PC-9 (cell line): ENCODE measurements at regions not wholly inside any gene's neighbourhood (a gene's known extent, or its start where the extent isn't known, plus 50 kb on each side); places are given as distances from the start of the nearest gene placed in this dataset.
A peak's percentile ranks its signal among the peaks of the same experiment; 100 is the strongest.

Source experiments
- EZH2 ChIP-seq: fragments of 200-600 bp; sonication (generic); IDR thresholded peaks from 2 replicates; pipeline ENCODE4 v1.8.0; 2017; ENCODE audit warnings: antibody characterized with exemption, low read depth
- TF ChIP-seq, protein P1 (sequence below): fragments of 200-600 bp; sonication (generic); conservative IDR thresholded peaks from 2 replicates; pipeline ENCODE4 v1.6.1; 2017; ENCODE audit warnings: mixed run types, antibody characterized with exemption, mild to moderate bottlenecking, moderate library complexity

- no peak for TF ChIP-seq EZH2
- TF ChIP-seq, protein P1, sequence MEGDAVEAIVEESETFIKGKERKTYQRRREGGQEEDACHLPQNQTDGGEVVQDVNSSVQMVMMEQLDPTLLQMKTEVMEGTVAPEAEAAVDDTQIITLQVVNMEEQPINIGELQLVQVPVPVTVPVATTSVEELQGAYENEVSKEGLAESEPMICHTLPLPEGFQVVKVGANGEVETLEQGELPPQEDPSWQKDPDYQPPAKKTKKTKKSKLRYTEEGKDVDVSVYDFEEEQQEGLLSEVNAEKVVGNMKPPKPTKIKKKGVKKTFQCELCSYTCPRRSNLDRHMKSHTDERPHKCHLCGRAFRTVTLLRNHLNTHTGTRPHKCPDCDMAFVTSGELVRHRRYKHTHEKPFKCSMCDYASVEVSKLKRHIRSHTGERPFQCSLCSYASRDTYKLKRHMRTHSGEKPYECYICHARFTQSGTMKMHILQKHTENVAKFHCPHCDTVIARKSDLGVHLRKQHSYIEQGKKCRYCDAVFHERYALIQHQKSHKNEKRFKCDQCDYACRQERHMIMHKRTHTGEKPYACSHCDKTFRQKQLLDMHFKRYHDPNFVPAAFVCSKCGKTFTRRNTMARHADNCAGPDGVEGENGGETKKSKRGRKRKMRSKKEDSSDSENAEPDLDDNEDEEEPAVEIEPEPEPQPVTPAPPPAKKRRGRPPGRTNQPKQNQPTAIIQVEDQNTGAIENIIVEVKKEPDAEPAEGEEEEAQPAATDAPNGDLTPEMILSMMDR, result peak; percentile 99
Measured at GRCh38 chr22:44625981-44626687, 75.9 kb upstream of the PRR5 start.
